ENCODE measurements at regions not wholly inside any gene's neighbourhood (a gene's known extent, or its start where the extent isn't known, plus 50 kb on each side); places are given as distances from the start of the nearest gene placed in this dataset.

GRCh38 chr2:16115291-16115690, 174.9 kb downstream of the MYCN start:
- DNase-seq (ENCODE audit: low read depth in 2 of 3, low spot score in 1 of 3), result no peak

GRCh38 chr2:16114836-16115235, 174.5 kb downstream of the MYCN start:
- DNase-seq (ENCODE audit: low read depth in 2 of 3, low spot score in 1 of 3), result no peak

- no peak for DNase-seq (ENCODE audit: low read depth in 2 of 3, low spot score in 1 of 3)
Observed at GRCh38 chr2:16114070-16114469, 173.7 kb downstream of the MYCN start.

GRCh38 chr2:16113568-16113967, 173.2 kb downstream of the MYCN start:
- DNase-seq (ENCODE audit: low read depth in 2 of 3, low spot score in 1 of 3), result no peak

- DNase-seq (ENCODE audit: low read depth in 2 of 3, low spot score in 1 of 3), result no peak
Observed at GRCh38 chr2:16112972-16113560, 172.7 kb downstream of the MYCN start.

- no peak for DNase-seq (ENCODE audit: low read depth in 2 of 3, low spot score in 1 of 3)
Observed at GRCh38 chr2:16112251-16112971, 172.1 kb downstream of the MYCN start.

- no peak for DNase-seq (ENCODE audit: low read depth in 2 of 3, low spot score in 1 of 3)
Observed at GRCh38 chr2:16111838-16112210, 171.5 kb downstream of the MYCN start.

GRCh38 chr2:16109821-16110310, 169.5 kb downstream of the MYCN start:
- no peak for DNase-seq (ENCODE audit: low read depth in 2 of 3, low spot score in 1 of 3)

- DNase-seq (ENCODE audit: low read depth in 2 of 3, low spot score in 1 of 3), result no peak
Observed at GRCh38 chr2:16109368-16109820, 169.0 kb downstream of the MYCN start.

GRCh38 chr2:16107246-16107645, 166.9 kb downstream of the MYCN start:
- no peak for DNase-seq (ENCODE audit: low read depth in 2 of 3, low spot score in 1 of 3)

- no peak for DNase-seq (ENCODE audit: low read depth in 2 of 3, low spot score in 1 of 3)
Observed at GRCh38 chr2:16106619-16107018, 166.3 kb downstream of the MYCN start.

- no peak for DNase-seq (ENCODE audit: low read depth in 2 of 3, low spot score in 1 of 3)
Observed at GRCh38 chr2:16105669-16106281, 165.4 kb downstream of the MYCN start.

- no peak for DNase-seq (ENCODE audit: low read depth in 2 of 3, low spot score in 1 of 3)
Observed at GRCh38 chr2:16104949-16105668, 164.8 kb downstream of the MYCN start.

GRCh38 chr2:16104315-16104948, 164.1 kb downstream of the MYCN start:
- no peak for DNase-seq (ENCODE audit: low read depth in 2 of 3, low spot score in 1 of 3)

GRCh38 chr2:16103614-16104314, 163.4 kb downstream of the MYCN start:
- DNase-seq (ENCODE audit: low read depth in 2 of 3, low spot score in 1 of 3), result no peak

- no peak for DNase-seq (ENCODE audit: low read depth in 2 of 3, low spot score in 1 of 3)
Observed at GRCh38 chr2:16102976-16103380, 162.6 kb downstream of the MYCN start.

GRCh38 chr2:16102358-16102975, 162.1 kb downstream of the MYCN start:
- no peak for DNase-seq (ENCODE audit: low read depth in 2 of 3, low spot score in 1 of 3)

GRCh38 chr2:16101196-16101595, 160.8 kb downstream of the MYCN start:
- no peak for DNase-seq (ENCODE audit: low read depth in 2 of 3, low spot score in 1 of 3)

- no peak for DNase-seq (ENCODE audit: low read depth in 2 of 3, low spot score in 1 of 3)
Observed at GRCh38 chr2:16100006-16100405, 159.7 kb downstream of the MYCN start.

- no peak for DNase-seq (ENCODE audit: low read depth in 2 of 3, low spot score in 1 of 3)
Observed at GRCh38 chr2:16099326-16099725, 159.0 kb downstream of the MYCN start.
